Thyroid gland (tissue), 4 donors: ENCODE measurements at regions not wholly inside any gene's neighbourhood (a gene's known extent, or its start where the extent isn't known, plus 50 kb on each side); places are given as distances from the start of the nearest gene placed in this dataset.

Source experiments
- CTCF ChIP-seq, 6 experiments: fragments of 200-600 bp in 3 of 6; fragments of 450-650 bp in 3 of 6; sonication (generic) in 3 of 6; IDR thresholded peaks; one replicate each; pipeline ENCODE4 v1.5.1; 2016 to 2019; ENCODE audit warnings: antibody characterized with exemption in 6 of 6, mild to moderate bottlenecking in 2 of 6, inconsistent platforms in 1 of 6, moderate library complexity in 1 of 6
- POLR2A ChIP-seq, 2 donors: fragments of 450-650 bp; IDR thresholded peaks; one replicate each; pipeline ENCODE4 v1.6.1; 2017; ENCODE audit warnings: antibody characterized with exemption in 2 of 2, mild to moderate bottlenecking in 2 of 2, moderate library complexity in 1 of 2

GRCh38 chr3:55368366-55368765, 118.7 kb downstream of the WNT5A start:
- TF ChIP-seq CTCF (IDR thresholded peaks at IDR 0.05) (no peak), POLR2A (IDR thresholded peaks at IDR 0.05) (no peak)
